ENCODE measurements at regions not wholly inside any gene's neighbourhood (a gene's known extent, or its start where the extent isn't known, plus 50 kb on each side); places are given as distances from the start of the nearest gene placed in this dataset.

GRCh38 chr12:47352067-47352466 lies 272.3 kb upstream of the AMIGO2 start:
- H3K4me2 ChIP-seq (ENCODE audit: control insufficient read depth, insufficient read depth) = no peak overlapping the region
- no peak overlapping the region for H3K27ac ChIP-seq (ENCODE audit: control insufficient read depth, insufficient read depth)
- no peak for ATAC-seq
- H2AFZ ChIP-seq (ENCODE audit: control insufficient read depth, low read depth, low read length) = no peak overlapping the region
- TF ChIP-seq KDM1A (IDR thresholded peaks at IDR 0.05; ENCODE audit: borderline replicate concordance) = no peak
- TF ChIP-seq USF1 (IDR thresholded peaks at IDR 0.05; ENCODE audit: borderline replicate concordance, extremely low read length, insufficient read depth, low read depth, low read length) = no peak
- no peak for TF ChIP-seq MEF2B (IDR thresholded peaks at IDR 0.05; ENCODE audit: partially characterized antibody, poor library complexity, severe bottlenecking)
- TF ChIP-seq EED (IDR thresholded peaks at IDR 0.05; ENCODE audit: low read depth) = no peak
- no peak for TF ChIP-seq TARDBP (IDR thresholded peaks at IDR 0.05; ENCODE audit: borderline replicate concordance)
- TF ChIP-seq HCFC1 (IDR thresholded peaks at IDR 0.05; ENCODE audit: low read length) = no peak
- no peak for TF ChIP-seq BHLHE40 (IDR thresholded peaks at IDR 0.05; ENCODE audit: borderline replicate concordance in 1 of 2, low read depth in 2 of 2, low read length in 1 of 2)
- no peak for TF ChIP-seq SRF (IDR thresholded peaks at IDR 0.05; ENCODE audit: low read depth in 2 of 2, low read length in 2 of 2)
- peaks cover 5% of the 10 kb centered on the region for H3K4me1 ChIP-seq (ENCODE audit: control insufficient read depth, insufficient read depth, low read length)
- intact Hi-C loops (cut with micrococcal nuclease; ENCODE audit: unreplicated experiment) (no loop called here), in situ Hi-C loops (cut with MboI) (no loop called here)
- ChIA-PET CTCF (no interaction called here), POLR2A (no interaction called here), SMC1A (ENCODE audit: uncharacterized antibody, unreplicated experiment) (interaction anchor here (1.0 kb wide), 1 partner anchor 44 kb away, joined by 3 read pairs; no protein-coding TSS in a partner anchor), RAD21 (ENCODE audit: unreplicated experiment) (no interaction called here)
- WGBS (ENCODE audit: insufficient coverage, insufficient replicate concordance, low lambda C conversion rate, missing lambda C conversion rate) = 47% methylated on average over 2 of the region's 2 CpGs
- H3K36me3 ChIP-seq (ENCODE audit: control insufficient read depth in 2 of 2, insufficient read depth in 2 of 2, low read length in 1 of 2) = no peaks in the 10 kb centered on the region
- H3K9me3 ChIP-seq (replicated peaks; ENCODE audit: control insufficient read depth, insufficient read depth, low read length) = no peaks in the 10 kb centered on the region
- H4K20me1 ChIP-seq (ENCODE audit: control insufficient read depth, insufficient read depth) = no peaks in the 10 kb centered on the region
- no peak overlapping the region for H3K4me3 ChIP-seq
- no peaks in the 10 kb centered on the region; a peak in 1 of 4 replicates for H3K27me3 ChIP-seq (replicated peaks in 1 of 2; ENCODE audit: control insufficient read depth in 2 of 2, insufficient read depth in 2 of 2, low read length in 1 of 2)
- H3K9ac ChIP-seq (ENCODE audit: control insufficient read depth, insufficient read depth, low read length) = no peak overlapping the region
- BruUV-seq (replicated peaks) = no TSS peak
- DNase-seq (ENCODE audit: low read depth, low spot score) = no peak
- FAIRE-seq = no peak
- no peaks in the 10 kb centered on the region for H3K79me2 ChIP-seq (ENCODE audit: control insufficient read depth, insufficient read depth, low read length)

All from GM12878 (cell line).